Esophagus squamous epithelium (tissue), 5 donors: ENCODE measurements at regions not wholly inside any gene's neighbourhood (a gene's known extent, or its start where the extent isn't known, plus 50 kb on each side); places are given as distances from the start of the nearest gene placed in this dataset.

ENCODE experiments used
- DNase-seq: peaks from one replicate; lab custom pipeline; 2025; lab: John Stamatoyannopoulos, UW
- H3K27ac ChIP-seq, 4 donors: fragments of 200-600 bp; sonication (generic); one replicate each; pipeline ENCODE4 v1.5.1; 2016 to 2019; ENCODE audit warnings: mild to moderate bottlenecking in 1 of 4
- H3K27me3 ChIP-seq, 4 donors: fragments of 200-600 bp; sonication (generic); 1 replicate in 3 of 4; 2 replicates in 1 of 4; pipeline versions ENCODE4 v1.5.1 to v1.6.0; 2017 to 2021; ENCODE audit warnings: antibody characterized with exemption in 1 of 4
- H3K36me3 ChIP-seq, 3 donors: fragments of 200-600 bp; sonication (generic); one replicate each; pipeline ENCODE4 v1.5.1; 2016 to 2019
- H3K4me1 ChIP-seq, 3 donors: fragments of 200-600 bp; sonication (generic); one replicate each; pipeline ENCODE4 v1.5.1; 2017 to 2019
- H3K4me3 ChIP-seq, 4 donors: fragments of 200-600 bp; sonication (generic); 1 replicate in 3 of 4; 2 replicates in 1 of 4; pipeline ENCODE4 v1.5.1; 2016 to 2019; ENCODE audit warnings: mild to moderate bottlenecking in 2 of 4, moderate library complexity in 1 of 4
- H3K9me3 ChIP-seq, 3 donors: fragments of 200-600 bp; sonication (generic); one replicate each; pipeline ENCODE4 v1.5.1; 2016 to 2019
- CTCF ChIP-seq, 6 experiments: fragments of 450-650 bp in 4 of 6; fragments of 200-600 bp in 2 of 6; sonication (generic) in 2 of 6; IDR thresholded peaks; one replicate each; pipeline ENCODE4 v1.5.1; 2016 to 2019; ENCODE audit warnings: antibody characterized with exemption in 6 of 6, mild to moderate bottlenecking in 4 of 6, moderate library complexity in 4 of 6
- POLR2A ChIP-seq, 4 donors: fragments of 450-650 bp; IDR thresholded peaks; one replicate each; pipeline ENCODE4 v1.6.1; 2017; ENCODE audit warnings: antibody characterized with exemption in 4 of 4, mild to moderate bottlenecking in 4 of 4, moderate library complexity in 3 of 4
- WGBS, 2 donors: methylation state at CpG; one replicate each; pipeline ENCODE4 v1.1.5; 2018; 5-methylcytosine and 5-hydroxymethylcytosine counted together
- intact Hi-C: fragments of 100-400 bp; cut with DNase I; formaldehyde crosslinking; loops from one replicate; pipeline ENCODE4 v1.15.0; 2022
- donor health status: DM: yes; HTN: yes; CAD: no.

GRCh38 chr5:82562696-82563240 is 284.6 kb upstream of the RPS23 start:
- DNase-seq: no peak
- H3K4me3 ChIP-seq: no peak overlapping the region
- no peak for TF ChIP-seq CTCF (IDR thresholded peaks at IDR 0.05)
- TF ChIP-seq POLR2A (IDR thresholded peaks at IDR 0.05): no peak
- H3K9me3 ChIP-seq: no peaks in the 10 kb centered on the region
- intact Hi-C loops: no loop called here
- H3K36me3 ChIP-seq: no peaks in the 10 kb centered on the region
- H3K27me3 ChIP-seq: no peaks in the 10 kb centered on the region
- H3K4me1 ChIP-seq: no peaks in the 10 kb centered on the region
- 55 to 85% methylated on average over 3 to 4 of the region's 6 CpGs for WGBS, 2 donors
- no peak overlapping the region for H3K27ac ChIP-seq

- no peaks in the 10 kb centered on the region for H3K27me3 ChIP-seq
- 20 to 22% methylated on average over 2 of the region's 2 CpGs for WGBS, 2 donors
- intact Hi-C loops: no loop called here
- DNase-seq: no peak
- H3K4me3 ChIP-seq: no peak overlapping the region
- no peaks in the 10 kb centered on the region for H3K36me3 ChIP-seq
- H3K9me3 ChIP-seq: no peaks in the 10 kb centered on the region
- no peaks in the 10 kb centered on the region for H3K4me1 ChIP-seq
- no peak overlapping the region for H3K27ac ChIP-seq
- TF ChIP-seq POLR2A (IDR thresholded peaks at IDR 0.05) (no peak), CTCF (IDR thresholded peaks at IDR 0.05) (no peak)
These were observed 283.6 kb upstream of the RPS23 start for GRCh38 chr5:82561797-82562196.

GRCh38 chr5:82560969-82561368 is 282.8 kb upstream of the RPS23 start:
- Histone ChIP-seq H3K9me3 (no peaks in the 10 kb centered on the region), H3K4me1 (no peaks in the 10 kb centered on the region), H3K27ac (no peak overlapping the region), H3K36me3 (no peaks in the 10 kb centered on the region), H3K4me3 (no peak overlapping the region), H3K27me3 (no peaks in the 10 kb centered on the region)
- WGBS, 2 donors: 43 to 50% methylated on average over 1 of the region's 1 CpG
- TF ChIP-seq CTCF (IDR thresholded peaks at IDR 0.05): no peak
- no peak for TF ChIP-seq POLR2A (IDR thresholded peaks at IDR 0.05)
- no peak for DNase-seq
- intact Hi-C loops: no loop called here

GRCh38 chr5:82560561-82560960 is 282.4 kb upstream of the RPS23 start:
- Histone ChIP-seq H3K9me3 (no peaks in the 10 kb centered on the region), H3K27me3 (no peaks in the 10 kb centered on the region), H3K27ac (no peak overlapping the region), H3K4me3 (no peak overlapping the region), H3K36me3 (no peaks in the 10 kb centered on the region), H3K4me1 (no peaks in the 10 kb centered on the region)
- DNase-seq: no peak
- TF ChIP-seq POLR2A (IDR thresholded peaks at IDR 0.05) (no peak), CTCF (IDR thresholded peaks at IDR 0.05) (no peak)
- intact Hi-C loops: no loop called here
- WGBS, 2 donors: 36 to 44% methylated on average over 4 of the region's 4 CpGs

- intact Hi-C loops: no loop called here
- Histone ChIP-seq H3K4me1 (no peaks in the 10 kb centered on the region), H3K9me3 (no peaks in the 10 kb centered on the region), H3K27ac (no peak overlapping the region), H3K4me3 (no peak overlapping the region), H3K27me3 (no peaks in the 10 kb centered on the region), H3K36me3 (no peaks in the 10 kb centered on the region)
- TF ChIP-seq CTCF (IDR thresholded peaks at IDR 0.05) (no peak), POLR2A (IDR thresholded peaks at IDR 0.05) (no peak)
- DNase-seq: no peak
- 58 to 64% methylated on average over 4 of the region's 4 CpGs for WGBS, 2 donors
These were observed 273.8 kb upstream of the RPS23 start for GRCh38 chr5:82551840-82552385.
